GM10266 (cell line): ENCODE measurements at regions not wholly inside any gene's neighbourhood (a gene's known extent, or its start where the extent isn't known, plus 50 kb on each side); places are given as distances from the start of the nearest gene placed in this dataset.
"Not testable (repeated sequence)": the region's sequence is repeated elsewhere in the genome, so short reads cannot be mapped to it uniquely, and the experiment has no call there.

Source experiments
- DNase-seq: peaks from one replicate; pipeline ENCODE4 v3.0.0; 2012; ENCODE audit errors: extremely low spot score
- TF ChIP-seq, protein P1 (sequence below): IDR thresholded peaks from 2 replicates; pipeline ENCODE4 v1.5.1; 2012; ENCODE audit warnings: mild to moderate bottlenecking, low read depth; ENCODE audit not compliant: control insufficient read depth, insufficient read depth; ENCODE audit errors: missing control alignments

DNA sequence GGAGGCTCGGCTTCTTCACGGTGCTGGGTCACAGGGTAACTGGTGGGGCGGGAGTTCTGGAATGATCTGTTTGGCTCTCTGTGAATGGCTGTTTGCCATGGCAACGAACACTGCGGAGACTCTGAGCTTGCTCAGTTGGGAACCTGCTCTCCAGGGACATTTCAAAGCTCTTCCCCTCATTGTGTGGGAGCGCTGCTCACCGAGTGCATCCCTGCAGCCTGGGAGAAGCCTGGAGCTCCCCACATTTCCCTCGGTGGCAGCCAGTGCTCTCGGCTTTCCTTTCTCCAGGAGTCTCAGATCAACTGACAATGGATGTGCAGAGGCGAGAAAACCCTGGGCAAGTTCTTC, 57.6 kb upstream of the CACUL1 start:
- TF ChIP-seq, protein P1, sequence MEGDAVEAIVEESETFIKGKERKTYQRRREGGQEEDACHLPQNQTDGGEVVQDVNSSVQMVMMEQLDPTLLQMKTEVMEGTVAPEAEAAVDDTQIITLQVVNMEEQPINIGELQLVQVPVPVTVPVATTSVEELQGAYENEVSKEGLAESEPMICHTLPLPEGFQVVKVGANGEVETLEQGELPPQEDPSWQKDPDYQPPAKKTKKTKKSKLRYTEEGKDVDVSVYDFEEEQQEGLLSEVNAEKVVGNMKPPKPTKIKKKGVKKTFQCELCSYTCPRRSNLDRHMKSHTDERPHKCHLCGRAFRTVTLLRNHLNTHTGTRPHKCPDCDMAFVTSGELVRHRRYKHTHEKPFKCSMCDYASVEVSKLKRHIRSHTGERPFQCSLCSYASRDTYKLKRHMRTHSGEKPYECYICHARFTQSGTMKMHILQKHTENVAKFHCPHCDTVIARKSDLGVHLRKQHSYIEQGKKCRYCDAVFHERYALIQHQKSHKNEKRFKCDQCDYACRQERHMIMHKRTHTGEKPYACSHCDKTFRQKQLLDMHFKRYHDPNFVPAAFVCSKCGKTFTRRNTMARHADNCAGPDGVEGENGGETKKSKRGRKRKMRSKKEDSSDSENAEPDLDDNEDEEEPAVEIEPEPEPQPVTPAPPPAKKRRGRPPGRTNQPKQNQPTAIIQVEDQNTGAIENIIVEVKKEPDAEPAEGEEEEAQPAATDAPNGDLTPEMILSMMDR = no peak
- DNase-seq = no peak

DNA sequence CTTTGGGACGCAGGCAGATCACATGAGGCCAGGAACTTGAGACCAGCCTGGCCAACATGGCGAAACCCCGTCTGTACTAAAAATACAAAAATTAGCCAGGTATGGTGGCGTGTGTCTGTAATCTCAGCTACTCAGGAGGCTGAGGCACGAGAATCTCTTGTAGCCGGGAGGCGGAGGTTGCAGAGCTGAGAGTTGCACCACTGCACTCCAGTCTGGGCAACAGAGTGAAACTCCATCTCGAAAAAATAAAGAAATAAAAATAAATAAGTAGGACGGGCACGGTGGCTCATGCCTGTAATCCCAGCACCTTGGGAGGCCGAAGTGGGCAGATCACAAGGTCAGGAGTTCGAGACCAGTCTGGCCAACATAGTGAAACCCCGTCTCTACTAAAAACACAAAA, 58.2 kb upstream of the CACUL1 start:
- DNase-seq = not testable (repeated sequence)

DNA sequence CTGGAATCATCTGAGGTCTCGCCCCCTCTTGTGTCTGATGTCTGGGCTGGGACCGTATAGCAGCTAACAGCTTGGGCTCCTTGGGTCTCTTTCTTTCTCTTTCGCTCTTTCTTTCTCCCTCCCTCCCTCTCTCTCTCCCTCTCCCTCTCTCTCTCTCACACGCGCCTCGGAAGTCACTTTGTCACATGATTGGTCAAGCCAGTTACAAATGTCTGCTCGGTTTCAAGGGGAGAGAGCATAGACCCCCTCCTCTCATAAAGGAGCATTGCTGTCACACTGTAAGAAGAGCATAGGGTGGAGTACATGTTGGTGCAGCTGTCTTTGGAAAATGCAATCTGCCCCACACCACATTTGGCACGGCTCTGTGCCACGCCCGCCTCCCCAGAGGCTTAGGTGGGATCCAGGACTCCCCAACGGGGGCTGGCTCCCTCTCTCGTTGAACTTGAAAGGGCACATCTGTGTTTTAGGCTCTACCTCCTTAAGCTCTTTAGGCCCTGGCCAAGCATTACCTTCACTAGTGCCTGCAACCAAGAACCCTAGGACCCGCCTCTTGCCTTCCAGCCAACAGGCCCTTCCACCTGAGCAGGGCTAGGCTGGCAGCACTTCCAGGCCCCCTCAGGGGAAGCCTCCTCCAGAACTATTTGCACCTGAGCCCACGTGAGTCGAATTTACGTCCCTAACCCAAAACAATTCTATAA, 61.9 kb upstream of the CACUL1 start:
- no peak for DNase-seq
- TF ChIP-seq, protein P1 = no peak

DNA sequence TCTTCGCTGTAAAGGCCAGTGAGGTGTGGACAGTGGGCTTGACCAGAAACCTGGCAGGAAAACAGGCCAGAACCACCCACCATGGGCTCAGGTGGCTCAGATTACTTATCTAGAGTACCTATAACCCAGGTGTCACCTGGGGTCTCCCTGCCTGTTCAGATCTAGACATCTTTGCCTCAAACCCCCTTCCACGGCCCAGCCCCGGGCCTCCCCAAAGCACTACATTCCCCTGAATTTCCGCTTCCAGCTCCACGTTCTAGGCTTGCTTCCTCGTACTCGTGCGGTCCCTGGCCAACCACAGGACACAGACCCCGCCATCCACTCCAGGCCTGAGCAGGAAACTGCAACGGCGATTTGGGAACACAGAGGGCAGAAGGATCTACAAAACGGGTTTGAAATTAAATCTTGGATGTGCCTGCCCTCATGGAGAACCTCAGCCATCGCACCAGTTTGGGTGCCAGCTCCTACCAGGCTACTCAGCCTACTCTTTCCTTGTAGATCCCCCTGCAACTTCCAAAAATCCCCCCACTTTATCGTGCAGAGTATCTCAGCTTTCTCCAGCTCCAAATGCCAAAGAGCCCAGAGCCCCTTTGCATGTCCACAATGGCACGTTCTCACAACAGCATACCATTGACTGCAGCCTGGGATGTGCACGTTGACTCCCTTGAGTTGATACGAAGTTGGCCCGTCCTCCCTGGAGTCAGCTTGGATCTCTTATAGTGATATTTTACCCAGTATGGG, 62.7 kb upstream of the CACUL1 start:
- TF ChIP-seq, protein P1 = no peak
- no peak for DNase-seq

DNA sequence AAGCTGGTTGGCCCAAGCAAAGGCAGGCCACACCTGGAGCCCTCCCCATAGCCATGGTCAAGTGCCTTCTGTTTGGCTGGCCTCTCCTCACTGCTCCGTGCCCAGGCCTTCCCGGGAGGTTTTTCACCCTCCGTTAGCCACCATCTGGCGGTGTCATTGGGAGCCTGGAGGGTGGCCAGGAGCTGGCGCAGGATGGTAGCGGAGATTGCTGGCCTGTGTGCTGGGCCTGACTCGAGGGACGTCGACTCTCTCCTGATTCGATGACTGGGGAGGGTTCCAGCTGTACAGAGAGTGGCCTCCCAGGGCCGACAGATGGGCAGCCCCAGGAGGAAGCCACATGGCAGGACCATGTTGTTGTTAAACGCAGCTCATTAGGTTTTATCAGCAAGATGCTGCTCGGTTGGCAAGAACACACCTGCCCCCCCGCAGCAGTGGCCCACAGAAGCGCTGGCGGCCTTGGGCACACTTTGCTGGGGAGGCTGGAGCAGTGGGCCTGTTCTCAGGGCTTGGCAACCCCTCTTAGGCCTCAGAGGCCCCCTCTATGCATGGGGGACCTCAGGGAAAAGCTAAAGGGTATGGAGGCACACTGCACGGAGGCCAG, 64.0 kb upstream of the CACUL1 start:
- no peak for DNase-seq
- TF ChIP-seq, protein P1 = no peak

DNA sequence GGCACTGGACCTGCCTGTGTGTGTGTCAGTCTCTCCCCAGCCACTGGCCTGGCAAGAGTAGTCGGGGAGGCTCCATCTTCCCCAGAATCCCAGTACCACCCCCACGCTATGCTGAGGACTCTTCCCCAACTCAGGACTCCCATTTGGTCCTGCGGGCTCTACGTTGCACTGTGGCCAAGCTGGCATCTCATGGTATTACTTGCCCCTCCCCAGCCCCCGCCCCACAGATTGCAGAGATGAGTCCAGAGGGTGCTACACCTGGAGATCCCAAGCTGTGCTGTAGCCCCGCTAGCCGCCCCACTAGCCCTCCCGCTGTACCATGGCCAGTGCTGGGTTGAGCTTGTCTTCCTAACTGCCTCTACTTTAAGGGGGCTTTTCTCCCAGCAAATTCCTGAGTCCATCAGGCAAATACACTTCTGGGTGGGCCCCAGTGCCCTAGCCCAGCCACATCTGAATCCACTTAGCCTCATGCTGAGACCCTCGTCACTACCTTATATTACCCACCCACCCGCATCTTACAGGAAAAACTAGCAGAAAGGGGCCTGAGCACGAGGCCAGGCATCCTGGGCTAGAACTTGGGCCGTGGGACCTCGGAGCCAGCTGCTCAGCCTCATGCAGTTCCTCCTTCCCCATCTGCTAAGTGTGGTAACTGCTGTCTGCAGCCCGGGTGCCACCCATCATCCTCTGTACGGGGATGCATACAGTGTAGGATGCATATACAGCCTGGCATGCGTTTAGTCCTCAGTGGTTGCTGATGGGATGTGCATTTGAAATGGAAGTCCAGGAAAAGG, 65.8 kb upstream of the CACUL1 start:
- DNase-seq = no peak
- TF ChIP-seq, protein P1 = no peak

DNA sequence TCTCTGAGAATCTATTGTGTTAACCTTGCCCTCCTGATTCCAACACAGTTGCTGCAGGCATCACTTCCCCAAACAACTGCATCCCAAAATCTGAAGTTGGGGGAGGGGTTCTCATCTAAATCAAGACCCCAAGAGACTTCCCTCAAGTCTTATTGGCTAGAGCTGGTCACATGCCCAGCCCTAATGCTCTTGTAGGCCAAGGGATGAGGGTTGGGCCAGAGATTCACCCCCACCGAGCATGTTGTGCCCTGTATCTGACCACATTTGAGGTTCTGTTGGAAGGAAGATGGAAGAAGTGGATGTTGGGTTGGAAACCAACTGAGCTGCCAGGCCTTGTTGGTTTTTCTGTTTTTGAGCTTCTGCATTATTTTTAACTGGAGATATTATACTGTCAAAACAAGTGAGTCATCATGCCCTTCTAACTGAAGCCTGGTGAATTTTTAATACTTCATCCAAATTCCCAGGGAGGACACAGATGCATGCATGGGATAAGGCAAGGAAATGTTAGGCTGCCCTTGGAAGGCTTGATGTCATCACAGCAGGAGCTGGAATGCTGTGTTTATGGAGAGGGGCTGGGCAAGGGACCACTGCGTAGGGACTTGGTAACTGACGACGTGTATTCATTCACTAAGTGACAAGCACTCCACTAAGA, 68.6 kb upstream of the CACUL1 start:
- TF ChIP-seq, protein P1 = no peak
- no peak for DNase-seq
